ENCODE measurements at regions not wholly inside any gene's neighbourhood (a gene's known extent, or its start where the extent isn't known, plus 50 kb on each side); places are given as distances from the start of the nearest gene placed in this dataset.

DNA sequence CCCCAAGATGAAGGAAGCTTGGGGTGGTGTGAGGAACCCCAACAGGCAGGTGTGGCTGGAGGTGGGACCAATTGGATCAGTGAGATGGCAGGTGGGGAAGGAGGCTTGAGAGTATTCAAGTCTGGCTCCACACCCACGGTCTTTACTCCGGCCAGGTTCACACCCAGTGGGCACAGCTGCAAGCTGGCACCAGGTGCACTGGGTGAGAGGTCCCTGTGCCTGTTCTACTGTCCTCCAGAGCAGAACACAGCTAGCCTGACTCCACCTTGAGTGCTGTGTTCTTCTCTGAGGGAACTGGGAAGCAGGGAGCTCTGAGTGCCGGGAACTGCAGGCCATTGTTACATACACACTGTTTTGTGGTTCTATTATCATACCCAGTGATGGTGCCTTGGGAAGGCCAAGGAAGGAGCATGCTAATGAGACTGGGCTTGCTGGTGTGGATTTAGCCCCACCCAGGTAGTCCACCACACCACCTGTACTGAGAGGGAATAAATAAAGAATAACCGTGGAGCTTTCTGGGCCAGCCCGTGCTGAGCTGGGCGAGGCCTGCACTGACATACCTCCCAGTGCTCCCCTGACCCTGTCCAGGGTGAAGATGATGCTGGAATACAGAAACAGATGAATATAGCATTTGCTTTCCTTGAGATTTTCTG, 93.4 kb downstream of the ABHD5 start:
- WGBS (ENCODE audit: insufficient coverage, insufficient replicate concordance, low lambda C conversion rate, missing lambda C conversion rate): 15% methylated on average over 6 of the region's 6 CpGs
- Histone ChIP-seq H2AFZ (ENCODE audit: control insufficient read depth, low read depth, low read length) (no peak overlapping the region), H3K27me3 (replicated peaks in 1 of 2; ENCODE audit: control insufficient read depth in 2 of 2, insufficient read depth in 2 of 2, low read length in 1 of 2) (peaks cover 0 to 2% of the 10 kb centered on the region in 2 experiments; a peak in 3 of 4 replicates), H3K4me1 (ENCODE audit: control insufficient read depth, insufficient read depth, low read length) (no peaks in the 10 kb centered on the region), H3K4me2 (ENCODE audit: control insufficient read depth, insufficient read depth) (no peak overlapping the region), H3K36me3 (ENCODE audit: control insufficient read depth in 2 of 2, insufficient read depth in 2 of 2, low read length in 1 of 2) (no peaks in the 10 kb centered on the region), H3K9ac (ENCODE audit: control insufficient read depth, insufficient read depth, low read length) (no peak overlapping the region), H3K27ac (ENCODE audit: control insufficient read depth, insufficient read depth) (no peak overlapping the region), H3K4me3 (no peak overlapping the region), H3K9me3 (replicated peaks; ENCODE audit: control insufficient read depth, insufficient read depth, low read length) (no peaks in the 10 kb centered on the region), H3K79me2 (ENCODE audit: control insufficient read depth, insufficient read depth, low read length) (no peaks in the 10 kb centered on the region), H4K20me1 (ENCODE audit: control insufficient read depth, insufficient read depth) (no peaks in the 10 kb centered on the region)
- in situ Hi-C loops (cut with MboI): no loop called here
- no peak for TF ChIP-seq POU2F2 (IDR thresholded peaks at IDR 0.05; ENCODE audit: borderline replicate concordance, low read depth, low read length)
- TF ChIP-seq, protein P1, sequence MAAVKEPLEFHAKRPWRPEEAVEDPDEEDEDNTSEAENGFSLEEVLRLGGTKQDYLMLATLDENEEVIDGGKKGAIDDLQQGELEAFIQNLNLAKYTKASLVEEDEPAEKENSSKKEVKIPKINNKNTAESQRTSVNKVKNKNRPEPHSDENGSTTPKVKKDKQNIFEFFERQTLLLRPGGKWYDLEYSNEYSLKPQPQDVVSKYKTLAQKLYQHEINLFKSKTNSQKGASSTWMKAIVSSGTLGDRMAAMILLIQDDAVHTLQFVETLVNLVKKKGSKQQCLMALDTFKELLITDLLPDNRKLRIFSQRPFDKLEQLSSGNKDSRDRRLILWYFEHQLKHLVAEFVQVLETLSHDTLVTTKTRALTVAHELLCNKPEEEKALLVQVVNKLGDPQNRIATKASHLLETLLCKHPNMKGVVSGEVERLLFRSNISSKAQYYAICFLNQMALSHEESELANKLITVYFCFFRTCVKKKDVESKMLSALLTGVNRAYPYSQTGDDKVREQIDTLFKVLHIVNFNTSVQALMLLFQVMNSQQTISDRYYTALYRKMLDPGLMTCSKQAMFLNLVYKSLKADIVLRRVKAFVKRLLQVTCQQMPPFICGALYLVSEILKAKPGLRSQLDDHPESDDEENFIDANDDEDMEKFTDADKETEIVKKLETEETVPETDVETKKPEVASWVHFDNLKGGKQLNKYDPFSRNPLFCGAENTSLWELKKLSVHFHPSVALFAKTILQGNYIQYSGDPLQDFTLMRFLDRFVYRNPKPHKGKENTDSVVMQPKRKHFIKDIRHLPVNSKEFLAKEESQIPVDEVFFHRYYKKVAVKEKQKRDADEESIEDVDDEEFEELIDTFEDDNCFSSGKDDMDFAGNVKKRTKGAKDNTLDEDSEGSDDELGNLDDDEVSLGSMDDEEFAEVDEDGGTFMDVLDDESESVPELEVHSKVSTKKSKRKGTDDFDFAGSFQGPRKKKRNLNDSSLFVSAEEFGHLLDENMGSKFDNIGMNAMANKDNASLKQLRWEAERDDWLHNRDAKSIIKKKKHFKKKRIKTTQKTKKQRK (IDR thresholded peaks at IDR 0.05; ENCODE audit: low read depth, low read length): no peak
- TF ChIP-seq HCFC1 (IDR thresholded peaks at IDR 0.05; ENCODE audit: low read length): no peak
- TF ChIP-seq RELA (IDR thresholded peaks at IDR 0.05; ENCODE audit: borderline replicate concordance, partially characterized antibody): no peak
- TF ChIP-seq CBFB (IDR thresholded peaks at IDR 0.05; ENCODE audit: low read depth): no peak
- RAD21 ChIA-PET (ENCODE audit: unreplicated experiment): no interaction called here
- DNase-seq (ENCODE audit: low read depth, low spot score) (no peak), ATAC-seq (no peak), FAIRE-seq (no peak)
- POLR2A ChIA-PET: no interaction called here
- CTCF ChIA-PET: no interaction called here
- BruUV-seq (replicated peaks): no TSS peak
- intact Hi-C loops (cut with micrococcal nuclease; ENCODE audit: unreplicated experiment): no loop called here
- SMC1A ChIA-PET (ENCODE audit: uncharacterized antibody, unreplicated experiment): no interaction called here
